MM.1S (cell line): ENCODE measurements at regions not wholly inside any gene's neighbourhood (a gene's known extent, or its start where the extent isn't known, plus 50 kb on each side); places are given as distances from the start of the nearest gene placed in this dataset.

ENCODE experiments used
- DNase-seq: peaks from one replicate; pipeline ENCODE4 v3.0.0-alpha.2; 2015
- H2AFZ ChIP-seq: fragments of 300-600 bp; sonication (generic); 2 replicates; pipeline ENCODE4 v1.6.0; 2016; ENCODE audit warnings: antibody characterized with exemption, low read length
- H3F3A ChIP-seq: fragments of 300-600 bp; sonication (generic); 2 replicates; pipeline ENCODE4 v1.6.1; 2016; ENCODE audit warnings: mild to moderate bottlenecking, antibody characterized with exemption, low read length, moderate library complexity, mixed read lengths; ENCODE audit not compliant: insufficient read depth
- H3K27ac ChIP-seq: fragments of 300-600 bp; sonication (generic); 2 replicates; pipeline ENCODE4 v1.5.1; 2016; ENCODE audit warnings: mild to moderate bottlenecking, low read length
- H3K27me3 ChIP-seq: fragments of 300-600 bp; sonication (generic); replicated peaks from 2 replicates; pipeline ENCODE4 v1.6.0; 2016; ENCODE audit warnings: low read length; ENCODE audit not compliant: insufficient read depth
- H3K36me3 ChIP-seq: fragments of 300-600 bp; sonication (generic); replicated peaks from 2 replicates; pipeline ENCODE4 v1.6.1; 2016; ENCODE audit warnings: mild to moderate bottlenecking, low read length, mixed read lengths; ENCODE audit not compliant: insufficient read depth
- H3K4me1 ChIP-seq: fragments of 300-600 bp; sonication (generic); 2 replicates; pipeline ENCODE4 v1.6.1; 2016; ENCODE audit warnings: low read length, mixed read lengths
- H3K4me2 ChIP-seq: fragments of 300-600 bp; sonication (generic); 2 replicates; pipeline ENCODE4 v1.6.0; 2016; ENCODE audit warnings: low read depth, low read length
- H3K4me3 ChIP-seq: fragments of 300-600 bp; sonication (generic); 2 replicates; pipeline ENCODE4 v1.5.1; 2016; ENCODE audit warnings: low read length, mixed read lengths
- H3K79me2 ChIP-seq: fragments of 300-600 bp; sonication (generic); 2 replicates; pipeline ENCODE4 v1.6.1; 2016; ENCODE audit warnings: mixed run types, low read length, mixed read lengths
- H3K9ac ChIP-seq: fragments of 300-600 bp; sonication (generic); 2 replicates; pipeline ENCODE4 v1.6.1; 2016; ENCODE audit warnings: low read length, mixed read lengths
- H3K9me2 ChIP-seq: fragments of 300-600 bp; sonication (generic); replicated peaks from 2 replicates; pipeline ENCODE4 v1.6.1; 2016; ENCODE audit warnings: mild to moderate bottlenecking, low read length, mixed read lengths; ENCODE audit not compliant: insufficient read depth
- H3K9me3 ChIP-seq: fragments of 300-600 bp; sonication (generic); replicated peaks from 2 replicates; pipeline ENCODE4 v1.6.1; 2016; ENCODE audit warnings: mild to moderate bottlenecking, low read length, mixed read lengths; ENCODE audit not compliant: insufficient read depth
- H4K20me1 ChIP-seq: fragments of 300-600 bp; sonication (generic); 2 replicates; pipeline ENCODE4 v1.6.1; 2016; ENCODE audit warnings: mild to moderate bottlenecking, low read length, moderate library complexity, mixed read lengths; ENCODE audit not compliant: insufficient read depth
- CTCF ChIP-seq: fragments of 300-600 bp; sonication (generic); IDR thresholded peaks from 2 replicates; pipeline ENCODE4 v1.5.1; 2016; ENCODE audit warnings: antibody characterized with exemption, low read length, mixed read lengths
- EZH2 ChIP-seq: fragments of 300-600 bp; sonication (generic); optimal IDR thresholded peaks from 2 replicates; pipeline ENCODE3; 2017; ENCODE audit warnings: low read depth, mild to moderate bottlenecking, antibody characterized with exemption, low read length, mixed read lengths
- EZH2phosphoT487 ChIP-seq: fragments of 300-600 bp; sonication (generic); IDR thresholded peaks from 2 replicates; pipeline ENCODE4 v1.6.1; 2018; ENCODE audit warnings: antibody characterized with exemption, low read length

GRCh38 chr20:51960047-51960675, 157.8 kb upstream of the SALL4 start:
- no peaks in the 10 kb centered on the region for H4K20me1 ChIP-seq
- H3K79me2 ChIP-seq = no peaks in the 10 kb centered on the region
- H3F3A ChIP-seq = no peaks in the 10 kb centered on the region
- no peak overlapping the region for H3K4me2 ChIP-seq
- H3K4me1 ChIP-seq = no peaks in the 10 kb centered on the region
- no peak overlapping the region for H2AFZ ChIP-seq
- H3K27me3 ChIP-seq = no peaks in the 10 kb centered on the region
- H3K9ac ChIP-seq = no peak overlapping the region
- no peak for DNase-seq
- H3K9me3 ChIP-seq = no peaks in the 10 kb centered on the region
- H3K9me2 ChIP-seq = no peaks in the 10 kb centered on the region
- H3K27ac ChIP-seq = no peak overlapping the region
- H3K4me3 ChIP-seq = no peak overlapping the region
- no peaks in the 10 kb centered on the region for H3K36me3 ChIP-seq
- TF ChIP-seq EZH2 (no peak), CTCF (no peak), EZH2phosphoT487 (no peak)

- Histone ChIP-seq H3K4me2 (no peak overlapping the region), H3K9ac (no peak overlapping the region), H3K9me3 (no peaks in the 10 kb centered on the region), H3K27me3 (no peaks in the 10 kb centered on the region), H3K4me3 (no peak overlapping the region), H3K4me1 (no peaks in the 10 kb centered on the region), H3K36me3 (no peaks in the 10 kb centered on the region), H3K79me2 (no peaks in the 10 kb centered on the region), H3K27ac (no peak overlapping the region), H2AFZ (no peak overlapping the region), H3F3A (no peaks in the 10 kb centered on the region), H3K9me2 (no peaks in the 10 kb centered on the region), H4K20me1 (no peaks in the 10 kb centered on the region)
- no peak for DNase-seq
- TF ChIP-seq EZH2 = no peak
- TF ChIP-seq CTCF = no peak
- TF ChIP-seq EZH2phosphoT487 = no peak
Measured at GRCh38 chr20:51959066-51959542, 156.8 kb upstream of the SALL4 start.

- no peak for DNase-seq
- no peaks in the 10 kb centered on the region for H4K20me1 ChIP-seq
- H2AFZ ChIP-seq = no peak overlapping the region
- H3K79me2 ChIP-seq = no peaks in the 10 kb centered on the region
- H3K27me3 ChIP-seq = no peaks in the 10 kb centered on the region
- no peak overlapping the region for H3K4me2 ChIP-seq
- TF ChIP-seq EZH2phosphoT487 = no peak
- no peak for TF ChIP-seq CTCF
- no peak for TF ChIP-seq EZH2
- H3K27ac ChIP-seq = no peak overlapping the region
- H3K9ac ChIP-seq = no peak overlapping the region
- no peaks in the 10 kb centered on the region for H3K36me3 ChIP-seq
- H3K9me2 ChIP-seq = no peaks in the 10 kb centered on the region
- H3F3A ChIP-seq = no peaks in the 10 kb centered on the region
- H3K4me1 ChIP-seq = no peaks in the 10 kb centered on the region
- H3K4me3 ChIP-seq = no peak overlapping the region
- H3K9me3 ChIP-seq = no peaks in the 10 kb centered on the region
Measured at GRCh38 chr20:51958099-51959065, 156.1 kb upstream of the SALL4 start.
